Mucosa of gallbladder (tissue), 1 donor: ENCODE measurements at regions not wholly inside any gene's neighbourhood (a gene's known extent, or its start where the extent isn't known, plus 50 kb on each side); places are given as distances from the start of the nearest gene placed in this dataset.
"Not testable (repeated sequence)": the region's sequence is repeated elsewhere in the genome, so short reads cannot be mapped to it uniquely, and the experiment has no call there.

ENCODE experiments used
- DNase-seq: peaks from one replicate; pipeline ENCODE4 v3.0.0-alpha.2; 2020; ENCODE audit warnings: low spot score
- donor health status: DM: no; HTN: no; CAD: no.

DNA sequence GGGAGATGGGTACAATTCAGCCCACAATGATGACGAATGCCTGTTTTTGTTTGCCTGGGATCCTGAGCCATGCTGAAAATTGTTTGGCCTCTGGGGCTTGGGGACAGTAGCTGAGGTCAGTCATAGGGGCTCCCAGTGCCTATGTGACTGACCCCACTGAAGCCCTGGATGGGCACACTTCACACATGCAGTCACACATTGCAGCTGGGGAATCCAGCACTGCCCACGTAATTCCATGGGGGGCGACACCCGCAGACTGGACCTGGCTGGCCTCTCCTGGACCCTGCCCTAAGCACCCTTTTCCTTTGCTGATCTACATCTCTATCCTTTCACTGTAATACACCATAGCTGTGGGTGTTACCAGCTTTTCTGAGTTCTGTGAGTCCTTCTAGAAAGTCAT lies 295.2 kb upstream of the HS6ST1 start:
- no peak for DNase-seq

DNA sequence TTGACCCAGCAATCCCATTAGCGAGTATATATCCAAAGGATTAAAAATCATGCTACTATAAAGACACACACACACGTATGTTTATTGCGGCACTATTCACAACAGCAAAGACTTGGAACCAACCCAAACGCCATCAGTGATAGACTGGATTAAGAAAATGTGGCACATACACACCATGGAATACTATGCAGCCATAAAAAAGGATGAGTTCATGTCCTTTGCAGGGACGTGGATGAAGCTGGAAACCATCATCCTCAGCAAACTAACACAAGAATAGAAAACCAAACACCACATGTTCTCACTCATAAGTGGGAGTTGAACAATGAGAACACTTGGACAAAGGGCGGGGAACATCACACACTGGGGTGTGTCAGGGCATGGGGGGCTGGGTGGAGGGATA lies 296.2 kb upstream of the HS6ST1 start:
- DNase-seq, result not testable (repeated sequence)

DNA sequence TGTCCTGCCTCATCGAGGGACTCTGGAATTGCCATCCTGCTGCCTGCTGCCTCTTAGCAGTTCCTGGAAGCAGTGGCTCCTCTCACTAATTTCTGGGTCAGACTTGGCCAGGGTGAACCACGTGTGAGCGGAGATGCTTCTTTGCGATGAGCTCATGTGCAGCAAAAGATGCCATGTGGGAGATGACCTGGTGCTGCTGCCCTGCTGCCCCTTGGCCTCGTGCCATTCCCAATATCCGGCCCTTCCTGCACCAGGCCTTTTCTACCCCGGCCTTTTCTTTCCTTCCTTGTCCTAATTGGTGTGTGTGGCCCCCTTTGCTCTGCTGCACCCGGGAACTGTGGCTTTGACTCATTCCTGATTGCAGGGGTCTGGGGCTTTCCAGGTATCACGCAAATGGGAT lies 296.9 kb upstream of the HS6ST1 start:
- DNase-seq, result no peak

DNA sequence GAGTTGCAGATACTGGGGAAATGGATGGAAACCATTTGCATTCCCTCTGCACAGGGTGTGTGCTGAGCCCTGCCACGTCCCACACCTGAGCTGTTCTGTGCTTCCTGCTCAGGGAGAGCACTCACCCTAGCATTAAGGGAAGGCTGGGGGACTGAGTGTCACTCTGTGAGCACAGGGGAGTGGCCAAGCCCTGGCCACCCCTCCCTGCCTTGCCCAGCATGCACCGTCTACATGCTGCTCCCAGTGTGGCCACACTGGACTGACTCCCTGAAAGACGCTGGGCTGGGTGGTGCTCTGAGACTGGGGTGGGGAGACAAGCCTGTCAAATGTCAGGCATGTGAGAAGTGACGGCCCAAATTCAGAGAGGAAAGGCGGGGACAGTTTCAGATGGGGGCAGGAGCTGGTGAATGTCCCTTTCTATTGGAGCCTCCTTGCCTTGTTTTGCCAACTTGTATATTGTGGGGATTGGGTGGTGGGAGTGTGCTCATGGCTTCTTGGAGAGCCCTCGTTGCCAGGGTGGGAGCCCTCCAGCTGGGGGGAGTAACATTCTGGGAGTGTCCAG lies 298.4 kb upstream of the HS6ST1 start:
- DNase-seq, result no peak

DNA sequence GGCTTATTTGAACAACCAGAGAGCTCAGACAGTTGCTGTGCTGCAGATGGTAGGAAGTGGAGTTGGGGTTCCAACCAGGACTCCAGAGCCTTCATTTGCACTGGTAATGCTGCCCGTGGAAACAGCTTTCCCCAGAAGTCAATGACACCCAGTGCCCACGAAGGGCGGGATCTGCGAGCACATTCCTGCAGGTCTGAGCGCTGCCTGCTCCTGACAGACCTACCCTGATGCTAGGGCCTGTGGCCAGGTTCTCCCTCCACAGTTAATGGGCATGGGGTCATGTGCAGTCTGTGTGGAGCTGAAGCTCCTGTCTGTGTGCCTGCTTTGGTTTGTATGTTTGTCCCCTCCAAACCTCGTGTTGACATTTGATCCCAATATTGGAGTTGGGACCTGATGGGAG lies 299.0 kb upstream of the HS6ST1 start:
- no peak for DNase-seq

DNA sequence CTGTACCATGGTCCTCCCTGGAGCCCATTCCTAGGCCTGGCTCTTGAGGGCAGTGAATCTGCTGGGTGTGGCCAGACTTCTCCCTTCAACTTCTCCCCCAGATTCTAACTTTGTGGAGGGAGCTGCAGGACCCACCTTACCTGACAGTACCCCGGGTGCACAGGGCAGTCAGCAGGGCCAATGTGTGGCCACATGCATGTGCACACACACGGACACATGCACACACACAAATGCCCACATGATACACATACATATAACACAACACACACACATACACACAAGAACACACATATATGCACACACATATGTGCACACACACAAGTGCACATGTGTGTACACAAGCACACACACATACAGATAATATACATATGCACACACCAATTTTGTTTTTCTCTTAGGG lies 300.0 kb upstream of the HS6ST1 start:
- DNase-seq, result no peak

DNA sequence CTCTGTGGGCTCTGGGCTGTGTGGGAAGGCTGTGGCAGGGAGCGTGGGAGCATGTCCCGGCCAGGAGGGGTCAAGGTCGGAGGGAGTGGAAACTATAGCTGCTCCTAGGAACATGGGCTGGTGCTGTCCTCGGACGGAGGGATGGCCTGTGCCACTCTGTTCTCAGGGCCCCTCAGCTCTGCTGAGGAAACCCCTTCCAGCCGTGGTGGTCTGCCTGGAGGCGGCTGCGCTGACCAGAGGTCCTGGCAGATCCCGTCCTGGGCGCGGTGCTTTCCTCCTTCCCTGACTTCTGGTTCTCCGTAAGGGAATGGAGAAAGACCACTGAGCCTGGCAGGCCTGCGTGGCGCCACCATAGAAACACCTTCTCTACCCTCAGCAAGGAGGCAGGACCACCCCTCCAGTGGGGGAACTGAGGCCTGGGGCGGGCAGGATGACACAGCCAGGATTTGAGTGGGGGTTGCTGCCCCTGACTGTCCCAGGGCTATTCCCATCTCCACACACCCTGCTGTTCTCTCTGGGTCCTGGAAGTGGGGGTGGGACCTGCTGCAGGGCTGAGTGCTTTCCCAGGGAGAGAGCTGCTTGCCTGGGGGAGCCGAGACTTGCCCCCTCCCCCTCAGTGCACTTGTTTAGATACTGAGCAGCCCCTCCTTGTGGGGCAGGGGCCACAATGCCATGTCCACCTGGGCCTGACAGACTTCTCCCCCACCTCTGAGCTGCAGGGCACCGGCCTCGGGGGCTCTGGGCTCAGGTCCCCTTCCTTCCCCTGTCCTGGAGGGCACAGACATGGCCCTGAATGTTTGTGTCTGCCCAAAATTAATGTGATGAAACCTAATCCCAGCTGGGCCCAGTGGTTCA lies 301.0 kb upstream of the HS6ST1 start:
- no peak for DNase-seq

DNA sequence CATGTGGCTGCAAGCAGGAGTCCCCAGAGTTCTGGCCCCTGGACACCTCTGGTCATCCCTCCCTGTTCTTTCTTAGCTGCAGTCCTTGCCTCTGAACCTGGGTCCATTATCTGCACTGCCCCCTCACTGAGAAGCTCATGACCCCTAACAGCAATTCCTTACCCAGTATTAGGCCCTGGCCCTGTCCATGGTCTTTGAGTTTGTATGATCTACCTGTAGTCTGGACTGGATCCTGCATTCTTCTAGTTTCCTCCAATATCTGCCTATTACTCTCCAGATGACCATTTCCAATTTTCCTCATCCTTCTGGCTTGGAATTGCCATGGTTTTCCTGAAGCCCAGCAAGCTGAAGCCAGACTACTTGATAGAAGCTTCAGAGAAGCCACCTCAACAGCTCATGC lies 302.4 kb upstream of the HS6ST1 start:
- no peak for DNase-seq

DNA sequence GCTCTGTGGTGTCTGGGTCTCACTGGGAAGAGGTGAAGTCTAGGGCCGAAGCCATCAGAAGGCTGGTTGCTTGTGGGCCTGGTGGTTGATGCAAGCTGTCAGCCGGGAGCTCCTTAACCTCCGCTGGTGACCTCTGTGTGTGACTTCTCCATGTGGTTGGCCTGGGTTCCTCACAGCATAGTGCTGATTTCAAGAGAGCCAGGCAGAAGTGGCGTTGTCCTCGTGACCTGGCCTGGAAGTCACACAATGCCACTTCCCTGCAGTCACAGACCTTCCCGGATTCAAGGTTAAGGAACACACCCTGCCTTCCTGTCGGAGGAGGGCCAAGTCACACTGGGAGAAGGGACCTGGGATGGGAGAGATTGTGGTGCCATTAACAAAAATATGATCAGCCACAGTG lies 303.7 kb upstream of the HS6ST1 start:
- peak; percentile 24 for DNase-seq

DNA sequence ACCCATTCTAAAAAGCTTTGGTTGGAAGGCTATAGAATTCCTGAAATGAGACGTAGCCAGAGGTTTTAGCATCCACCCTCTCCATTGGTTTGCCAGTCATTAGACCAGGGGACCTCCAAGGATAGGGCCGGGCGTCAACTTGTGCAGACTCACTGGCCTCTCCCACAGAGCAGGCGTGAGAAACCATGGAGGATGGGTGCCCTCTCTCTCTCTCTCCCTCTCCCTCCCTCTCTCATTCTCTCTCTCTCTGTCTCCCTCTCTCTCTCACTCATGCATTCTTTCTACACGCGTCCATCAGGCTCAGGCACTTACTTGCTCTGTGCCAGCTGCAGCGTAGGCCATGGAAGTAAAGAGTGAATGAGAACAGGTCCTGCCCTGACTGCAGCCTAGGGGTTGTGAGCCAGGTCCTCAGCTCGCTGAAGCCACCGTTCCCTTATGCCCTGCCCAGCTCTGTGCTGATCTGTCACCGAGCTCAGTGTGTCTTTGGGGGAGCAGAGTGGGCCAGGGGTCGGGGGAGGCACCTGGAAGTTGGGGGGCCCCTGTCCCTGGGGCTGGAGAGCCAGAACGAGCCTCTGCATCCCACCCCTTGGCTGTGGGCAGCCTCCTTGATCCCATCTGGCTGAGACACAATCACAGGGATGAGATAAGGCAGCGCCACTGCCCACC lies 304.4 kb upstream of the HS6ST1 start:
- no peak for DNase-seq

DNA sequence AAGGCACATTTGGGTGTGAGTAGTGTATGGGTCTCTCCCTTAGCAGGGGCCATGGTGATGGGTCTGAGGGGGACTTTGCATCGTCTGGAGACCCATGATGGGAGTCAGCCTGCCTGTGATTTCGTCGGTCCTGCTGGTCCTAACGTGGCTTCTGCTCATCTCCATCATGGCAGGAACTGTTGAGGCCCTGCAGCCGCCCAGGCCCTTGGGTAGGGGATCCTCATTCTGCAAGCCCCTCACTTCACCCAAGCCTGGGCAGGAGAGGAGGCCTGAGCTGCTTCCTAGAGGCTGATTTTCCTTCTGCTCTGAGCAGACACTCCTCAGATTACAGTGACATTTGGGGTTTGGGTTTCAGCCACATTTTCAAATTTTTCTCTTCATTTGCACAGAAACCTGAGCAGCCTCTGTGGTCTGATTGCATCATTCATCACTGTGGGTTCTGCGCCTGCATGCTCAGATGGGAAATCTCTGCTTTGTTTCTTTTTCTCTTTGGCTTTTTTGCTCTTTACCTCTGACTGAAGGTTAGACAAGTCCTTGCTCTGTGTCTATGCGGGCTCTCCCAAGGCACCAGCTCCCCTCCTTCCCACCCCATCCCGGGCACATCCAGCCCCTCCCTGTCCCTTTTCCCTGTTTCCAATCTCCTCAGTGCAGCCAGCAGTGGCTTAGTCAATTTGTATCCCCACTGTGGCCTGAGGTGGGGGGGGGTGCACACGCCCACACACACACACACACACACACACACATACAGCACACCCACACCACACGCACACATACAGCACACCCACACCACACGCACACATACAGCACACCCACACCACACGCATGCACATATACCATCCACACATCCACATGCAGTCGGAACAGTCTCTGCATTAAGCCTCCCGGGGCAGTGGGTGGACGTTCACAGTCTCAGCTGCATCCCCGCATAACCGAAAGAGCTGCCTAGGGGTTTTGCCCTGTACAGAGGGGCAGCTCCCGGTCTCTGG lies 305.4 kb upstream of the HS6ST1 start:
- no peak for DNase-seq

DNA sequence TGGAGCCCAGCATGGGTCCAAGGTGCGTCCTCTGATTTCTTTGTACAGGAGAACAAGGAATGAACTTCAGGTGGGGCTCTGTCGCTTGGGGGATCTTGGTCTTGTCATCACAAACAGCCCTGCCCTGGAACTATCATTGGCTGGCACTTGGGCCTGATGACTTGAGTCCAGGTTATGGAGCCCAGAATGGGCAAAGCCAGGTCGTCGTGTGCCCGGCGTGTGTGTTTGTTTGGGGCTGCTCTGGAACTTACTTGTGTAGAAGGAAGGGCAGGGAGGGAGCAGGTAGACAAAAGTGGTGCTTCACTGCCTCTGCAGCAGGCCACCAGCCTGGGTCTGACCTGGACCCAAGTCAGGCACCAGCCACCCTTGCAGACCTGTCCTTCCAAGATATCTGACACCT lies 306.3 kb upstream of the HS6ST1 start:
- no peak for DNase-seq

DNA sequence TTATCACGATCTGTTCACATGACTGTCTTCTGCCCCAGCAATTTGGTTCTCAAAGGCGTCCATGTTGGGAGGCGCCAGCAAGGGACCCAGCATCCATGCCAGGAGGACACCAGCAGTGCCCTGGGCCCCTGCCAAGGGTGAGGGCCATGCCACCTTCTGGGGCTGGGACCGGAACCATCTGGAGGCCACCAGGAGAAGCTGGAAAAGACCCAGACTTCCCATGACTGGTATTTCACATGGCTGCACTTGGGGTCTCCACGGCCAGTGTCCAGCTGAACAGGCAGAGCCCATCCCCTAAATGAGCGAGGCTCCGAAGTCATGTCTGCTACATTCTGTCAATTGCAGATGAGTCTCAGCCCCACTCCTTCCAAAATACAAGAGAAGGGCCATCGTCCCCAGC lies 306.8 kb upstream of the HS6ST1 start:
- DNase-seq, result no peak

DNA sequence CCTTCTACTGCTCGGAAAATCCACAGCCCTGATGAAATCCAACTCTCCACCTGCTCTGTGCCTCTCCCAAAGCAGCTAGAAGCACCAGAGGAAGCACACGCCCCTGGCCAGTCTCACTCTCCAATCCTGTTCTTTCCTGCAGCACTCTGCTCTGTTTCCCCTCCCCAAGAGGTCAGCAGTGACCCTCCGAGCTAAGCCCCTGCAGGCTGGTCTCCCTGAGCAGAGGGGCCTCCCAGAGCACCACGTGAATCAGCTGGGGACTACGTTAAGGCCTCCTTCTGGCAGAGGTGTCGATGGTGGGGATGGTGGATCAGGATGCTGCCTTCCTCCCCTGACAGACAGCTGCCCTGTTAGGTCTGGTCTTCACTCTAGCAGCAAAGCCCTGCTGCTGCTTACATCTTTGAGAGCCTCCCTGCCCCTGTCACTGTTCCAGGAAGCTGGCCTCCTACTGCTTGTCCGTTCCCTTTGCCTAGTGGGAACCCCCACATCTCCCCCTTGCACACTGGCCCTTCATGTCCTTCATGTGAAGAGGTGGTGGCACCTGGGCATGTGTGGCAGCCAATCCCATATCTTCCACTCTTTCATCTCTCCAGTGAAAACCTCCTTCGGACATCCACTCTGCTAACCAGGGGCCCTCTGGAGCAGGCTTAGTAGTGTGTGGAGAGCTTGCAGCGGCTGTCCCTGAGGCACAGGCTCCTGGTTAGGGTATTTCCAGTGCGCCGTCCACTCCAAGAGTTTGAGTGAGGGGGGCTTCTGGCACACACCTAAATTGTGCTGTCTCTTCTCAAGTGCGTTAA lies 307.5 kb upstream of the HS6ST1 start:
- no peak for DNase-seq

DNA sequence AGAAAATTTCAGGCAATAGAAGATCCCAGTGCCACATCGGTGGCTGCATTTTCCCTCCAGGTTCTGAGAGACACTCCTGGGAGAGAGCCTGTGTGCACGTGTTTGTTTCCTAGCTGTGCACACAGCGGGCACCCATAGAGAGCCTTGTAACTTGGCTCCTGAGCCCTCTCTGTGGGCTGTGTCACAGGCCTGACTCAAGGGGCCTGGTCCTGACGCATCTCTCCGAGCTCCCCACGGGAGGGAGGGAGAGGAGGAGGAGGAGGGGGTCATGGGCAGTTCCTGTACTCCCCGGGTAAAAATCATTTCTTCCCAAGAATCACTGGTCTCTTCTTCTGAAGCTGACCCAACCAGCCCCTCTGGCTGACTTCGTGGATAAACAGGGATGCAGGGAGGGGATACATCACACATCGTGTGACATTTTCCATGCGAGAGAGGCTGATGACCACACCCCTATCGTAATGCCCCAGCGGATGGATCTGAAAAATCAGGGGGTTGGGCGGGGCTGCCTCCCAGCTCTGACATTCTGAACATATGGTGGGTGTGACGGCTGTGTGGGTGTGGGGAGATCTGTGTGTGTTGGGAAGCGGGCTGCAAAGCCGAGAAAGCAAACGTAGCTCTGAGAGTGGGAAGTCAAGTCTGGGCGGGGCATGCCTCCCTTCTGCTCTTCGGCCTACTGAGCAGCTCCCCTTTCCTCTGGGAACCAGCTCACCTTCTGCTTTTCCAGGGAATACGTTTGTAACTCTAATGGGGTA lies 308.3 kb upstream of the HS6ST1 start:
- no peak for DNase-seq

DNA sequence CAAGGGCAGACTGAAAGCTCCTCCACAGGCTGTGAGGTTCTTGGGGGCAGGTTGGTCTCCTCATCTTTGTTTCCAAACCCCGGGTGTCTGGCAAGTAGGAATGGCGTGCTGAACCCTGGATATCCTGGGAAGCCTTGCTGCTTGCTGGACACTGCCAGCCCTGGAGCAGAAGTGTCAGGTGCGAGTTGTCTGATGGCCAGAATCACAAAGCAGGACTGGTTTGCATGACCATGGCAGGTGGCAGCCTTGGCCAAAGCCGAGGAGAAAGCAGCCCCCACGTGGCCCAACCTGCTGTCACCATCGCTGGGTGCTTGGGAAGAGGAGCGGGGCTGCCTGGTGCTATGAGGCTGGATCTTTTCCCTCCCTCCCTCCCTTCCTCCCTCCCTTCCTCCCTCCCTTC lies 309.5 kb upstream of the HS6ST1 start:
- no peak for DNase-seq

DNA sequence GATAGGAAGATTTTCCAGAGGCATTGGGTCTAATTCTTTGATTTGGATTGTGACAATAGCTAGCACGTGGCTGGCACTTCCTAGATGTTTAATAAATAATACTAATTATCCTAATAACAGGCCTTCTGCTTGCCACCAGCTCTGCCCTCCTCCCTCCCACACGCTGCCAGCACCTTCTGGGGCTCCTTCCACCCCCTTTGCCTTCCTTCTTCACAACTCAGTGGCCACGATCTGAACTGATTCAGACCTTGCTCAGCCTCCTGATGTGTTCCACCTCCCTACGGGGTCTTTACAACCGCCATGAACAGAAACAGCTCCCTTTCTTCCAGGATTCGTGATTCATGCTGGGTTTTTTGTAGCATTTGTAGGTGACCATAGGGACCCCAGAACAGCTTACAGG lies 310.3 kb upstream of the HS6ST1 start:
- no peak for DNase-seq

DNA sequence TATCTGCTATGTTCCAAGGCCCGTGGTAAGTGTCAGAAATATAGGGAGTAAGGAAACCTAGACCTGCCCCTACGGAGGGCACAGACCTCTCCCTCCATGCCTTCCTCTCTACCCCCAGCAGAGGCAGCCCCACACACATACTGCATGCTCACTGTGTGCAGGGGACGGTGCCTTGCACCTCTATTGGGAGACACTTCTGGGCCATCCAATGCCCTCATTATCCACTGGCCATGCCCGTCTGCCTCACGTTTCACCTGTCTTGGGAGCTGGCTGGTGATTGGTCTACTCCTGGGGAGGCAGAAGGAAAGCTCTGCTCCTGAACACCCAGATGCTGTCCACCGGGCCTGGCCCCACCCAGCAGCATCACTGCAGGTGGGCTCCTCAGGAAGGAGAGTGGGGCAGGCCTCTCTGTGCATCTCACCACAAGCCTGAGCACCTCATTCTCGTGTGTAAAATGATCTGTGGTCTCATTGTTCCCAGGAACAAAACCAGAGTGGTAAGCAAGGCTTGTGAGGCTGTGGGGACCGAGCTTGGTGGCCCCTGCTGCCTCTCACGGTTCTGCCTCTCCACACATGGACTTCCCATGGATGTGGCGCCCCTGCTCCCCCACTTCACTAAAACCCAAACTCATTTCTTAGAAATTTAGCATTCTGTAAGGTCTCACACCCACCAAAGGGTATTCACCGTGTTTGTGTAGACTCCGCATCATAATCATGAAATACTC lies 312.5 kb upstream of the HS6ST1 start:
- no peak for DNase-seq

DNA sequence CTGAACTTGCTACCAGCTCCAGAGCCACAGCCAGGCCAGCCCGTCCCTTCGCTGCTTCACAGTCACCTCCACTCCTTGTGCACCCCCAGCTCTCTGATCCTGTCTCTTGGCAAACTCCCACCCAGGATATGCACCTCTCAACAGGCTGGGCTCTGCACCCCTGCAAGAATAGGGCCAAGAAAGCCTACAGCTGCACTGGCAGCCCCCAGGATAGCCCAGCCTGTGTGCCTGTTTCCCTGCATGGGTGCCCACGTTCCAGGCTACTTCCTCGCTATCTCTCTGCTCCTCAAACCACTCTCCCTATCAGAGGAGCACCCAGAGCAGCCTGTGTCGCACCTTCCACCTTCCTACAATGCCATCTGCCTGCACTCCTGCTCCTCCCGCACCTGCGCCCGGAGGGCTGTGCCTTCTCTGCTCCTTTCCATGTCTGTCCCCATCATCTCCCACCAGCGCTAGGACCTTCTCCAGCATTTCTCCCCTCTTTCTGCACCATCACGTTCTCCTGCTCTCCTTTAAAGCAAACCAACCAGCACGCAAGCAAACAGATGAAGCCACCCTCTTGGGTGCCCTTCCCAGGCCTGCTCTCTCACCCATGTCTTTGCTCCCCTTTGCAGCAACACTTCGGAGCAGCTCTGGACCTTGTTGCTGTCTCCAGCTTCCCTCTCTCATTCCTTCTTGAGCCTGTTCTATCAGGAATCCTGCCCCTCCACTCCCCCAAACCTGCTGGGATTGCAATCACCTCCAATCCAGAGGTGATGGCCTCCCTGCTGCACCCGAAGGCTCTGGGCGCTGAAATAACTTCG lies 313.2 kb upstream of the HS6ST1 start:
- DNase-seq, result no peak
